Thymus (tissue), 11 donors: ENCODE measurements at regions not wholly inside any gene's neighbourhood (a gene's known extent, or its start where the extent isn't known, plus 50 kb on each side); places are given as distances from the start of the nearest gene placed in this dataset.

Experiments
- DNase-seq, 9 donors: peaks; one replicate each; pipeline ENCODE4 v3.0.0-alpha.2; 2013; ENCODE audit warnings: low spot score in 9 of 9, low read depth in 6 of 9, missing footprints in 1 of 9
- H3K27ac ChIP-seq, 2 donors: one replicate each; pipeline ENCODE4 v1.5.1; 2013; ENCODE audit warnings: control low read depth in 1 of 2, low read depth in 1 of 2, low read length in 1 of 2, mild to moderate bottlenecking in 1 of 2, moderate library complexity in 1 of 2
- H3K27me3 ChIP-seq, 2 donors: one replicate each; pipeline ENCODE4 v1.5.1; 2013; ENCODE audit warnings: low read length in 1 of 2; ENCODE audit not compliant: control insufficient read depth in 2 of 2, insufficient read depth in 1 of 2
- H3K36me3 ChIP-seq, 2 donors: one replicate each; pipeline ENCODE4 v1.5.1; 2013; ENCODE audit warnings: low read length in 1 of 2, mild to moderate bottlenecking in 1 of 2, moderate library complexity in 1 of 2; ENCODE audit not compliant: control insufficient read depth in 2 of 2, insufficient read depth in 2 of 2
- H3K4me1 ChIP-seq, 2 donors: one replicate each; pipeline ENCODE4 v1.5.1; 2013; ENCODE audit warnings: low read length in 2 of 2; ENCODE audit not compliant: control insufficient read depth in 2 of 2, insufficient read depth in 2 of 2
- H3K4me3 ChIP-seq, 2 donors: one replicate each; pipeline ENCODE4 v1.5.1; 2013; ENCODE audit warnings: low read length in 2 of 2, control low read depth in 1 of 2, mild to moderate bottlenecking in 1 of 2
- H3K9me3 ChIP-seq, 2 donors: one replicate each; pipeline ENCODE4 v1.5.1; 2013; ENCODE audit warnings: low read length in 1 of 2, mild to moderate bottlenecking in 1 of 2; ENCODE audit not compliant: control insufficient read depth in 2 of 2, insufficient read depth in 1 of 2
- WGBS: extraction: QIAGEN DNeasy Blood & Tissue Kit; methylation state at CpG from one replicate; pipeline ENCODE4 v1.1.7; 2013; 5-methylcytosine and 5-hydroxymethylcytosine counted together
- donor health status: healthy.

GRCh38 chr1:214898718-214899117, 183.8 kb upstream of the KCNK2 start:
- Histone ChIP-seq H3K27ac (no peak overlapping the region), H3K4me1 (no peaks in the 10 kb centered on the region), H3K9me3 (no peaks in the 10 kb centered on the region), H3K4me3 (no peak overlapping the region), H3K27me3 (no peaks in the 10 kb centered on the region), H3K36me3 (no peaks in the 10 kb centered on the region)
- 92% methylated on average over 3 of the region's 3 CpGs for WGBS
- DNase-seq: no peak

- no peaks in the 10 kb centered on the region for H3K4me1 ChIP-seq
- H3K27ac ChIP-seq: no peak overlapping the region
- no peaks in the 10 kb centered on the region for H3K27me3 ChIP-seq
- H3K9me3 ChIP-seq: no peaks in the 10 kb centered on the region
- no peaks in the 10 kb centered on the region for H3K36me3 ChIP-seq
- no peak for DNase-seq
- H3K4me3 ChIP-seq: no peak overlapping the region
Measured at GRCh38 chr1:214899908-214900460, 182.6 kb upstream of the KCNK2 start.

DNA sequence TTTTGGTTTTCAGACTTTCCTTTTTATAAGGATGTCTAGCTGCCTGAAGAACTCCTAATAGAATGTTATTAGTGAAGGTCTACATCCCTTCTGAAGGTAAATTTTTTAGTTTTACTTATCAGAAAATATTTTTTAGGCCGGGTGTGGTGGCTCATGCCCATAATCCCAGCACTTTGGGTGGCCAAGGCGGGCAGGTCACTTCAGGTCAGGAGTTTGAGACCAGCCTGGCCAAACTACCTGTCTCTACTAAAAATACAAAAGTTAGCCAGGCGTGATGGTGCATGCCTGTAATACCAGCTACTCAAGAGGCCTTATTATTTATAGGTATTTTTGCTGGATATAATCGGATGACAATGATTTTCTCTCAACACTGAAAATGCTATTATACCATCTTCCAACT, 181.9 kb upstream of the KCNK2 start:
- no peaks in the 10 kb centered on the region for H3K27me3 ChIP-seq
- 90% methylated on average over 4 of the region's 4 CpGs for WGBS
- H3K4me3 ChIP-seq: no peak overlapping the region
- H3K27ac ChIP-seq: no peak overlapping the region
- no peaks in the 10 kb centered on the region for H3K36me3 ChIP-seq
- DNase-seq: no peak
- H3K9me3 ChIP-seq: no peaks in the 10 kb centered on the region
- H3K4me1 ChIP-seq: no peaks in the 10 kb centered on the region

- H3K27me3 ChIP-seq: no peaks in the 10 kb centered on the region
- H3K4me1 ChIP-seq: no peaks in the 10 kb centered on the region
- no peak overlapping the region for H3K27ac ChIP-seq
- H3K9me3 ChIP-seq: no peaks in the 10 kb centered on the region
- 95% methylated on average over 2 of the region's 2 CpGs for WGBS
- no peaks in the 10 kb centered on the region for H3K36me3 ChIP-seq
- DNase-seq: no peak
- no peak overlapping the region for H3K4me3 ChIP-seq
Measured at GRCh38 chr1:214901718-214902117, 180.8 kb upstream of the KCNK2 start.

GRCh38 chr1:214902636-214903320, 179.8 kb upstream of the KCNK2 start:
- no peak for DNase-seq
- H3K36me3 ChIP-seq: no peaks in the 10 kb centered on the region
- H3K27ac ChIP-seq: no peak overlapping the region
- no peaks in the 10 kb centered on the region for H3K27me3 ChIP-seq
- no peaks in the 10 kb centered on the region for H3K4me1 ChIP-seq
- 89% methylated on average over 2 of the region's 2 CpGs for WGBS
- no peak overlapping the region for H3K4me3 ChIP-seq
- no peaks in the 10 kb centered on the region for H3K9me3 ChIP-seq

GRCh38 chr1:214912127-214912526, 170.4 kb upstream of the KCNK2 start:
- Histone ChIP-seq H3K27me3 (no peaks in the 10 kb centered on the region), H3K4me1 (no peaks in the 10 kb centered on the region), H3K36me3 (no peaks in the 10 kb centered on the region), H3K4me3 (no peak overlapping the region), H3K27ac (no peak overlapping the region), H3K9me3 (no peaks in the 10 kb centered on the region)
- no peak for DNase-seq
- WGBS: 91% methylated on average over 8 of the region's 8 CpGs

- WGBS: 91% methylated on average over 2 of the region's 2 CpGs
- Histone ChIP-seq H3K4me3 (no peak overlapping the region), H3K27me3 (no peaks in the 10 kb centered on the region), H3K4me1 (no peaks in the 10 kb centered on the region), H3K36me3 (no peaks in the 10 kb centered on the region), H3K9me3 (no peaks in the 10 kb centered on the region), H3K27ac (no peak overlapping the region)
- no peak for DNase-seq
Measured at GRCh38 chr1:214913966-214914365, 168.6 kb upstream of the KCNK2 start.

- H3K4me3 ChIP-seq: no peak overlapping the region
- no peaks in the 10 kb centered on the region for H3K27me3 ChIP-seq
- no peaks in the 10 kb centered on the region for H3K36me3 ChIP-seq
- no peak overlapping the region for H3K27ac ChIP-seq
- H3K4me1 ChIP-seq: no peaks in the 10 kb centered on the region
- no peak for DNase-seq
- no peaks in the 10 kb centered on the region for H3K9me3 ChIP-seq
- WGBS: 90% methylated on average over 31 of the region's 31 CpGs
Measured at GRCh38 chr1:214917081-214917635, 165.4 kb upstream of the KCNK2 start.

DNA sequence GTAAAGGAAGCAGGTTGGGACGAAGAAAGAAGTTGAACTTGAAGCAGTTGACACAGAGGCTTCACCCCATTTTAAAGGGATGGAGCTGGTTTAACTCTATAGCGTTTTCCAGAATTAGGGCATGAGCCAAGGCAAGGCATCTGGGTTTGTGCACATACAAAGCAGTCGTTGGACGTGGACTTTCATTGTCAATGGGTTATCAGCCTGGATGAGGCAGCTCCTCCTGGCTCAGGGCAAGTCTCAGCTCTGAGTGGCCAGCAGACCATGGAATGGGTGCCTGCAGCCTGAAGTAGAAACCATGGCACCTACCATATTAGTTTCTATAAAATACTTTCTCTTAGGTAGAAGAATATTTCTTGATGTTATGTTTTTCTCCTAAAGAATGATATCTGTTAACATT, 163.8 kb upstream of the KCNK2 start:
- Histone ChIP-seq H3K36me3 (no peaks in the 10 kb centered on the region), H3K27me3 (no peaks in the 10 kb centered on the region), H3K9me3 (no peaks in the 10 kb centered on the region), H3K4me1 (no peaks in the 10 kb centered on the region), H3K27ac (no peak overlapping the region), H3K4me3 (no peak overlapping the region)
- no peak for DNase-seq
- WGBS: 90% methylated on average over 4 of the region's 4 CpGs
